NB4 (cell line): ENCODE measurements at regions not wholly inside any gene's neighbourhood (a gene's known extent, or its start where the extent isn't known, plus 50 kb on each side); places are given as distances from the start of the nearest gene placed in this dataset.

Experiments
- POLR2A ChIP-seq: IDR thresholded peaks from 2 replicates; pipeline ENCODE4 v1.6.1; 2011; ENCODE audit warnings: mild to moderate bottlenecking; ENCODE audit not compliant: insufficient read length; ENCODE audit errors: extremely low read depth
- TF ChIP-seq, protein P1 (sequence below): IDR thresholded peaks from one replicate; pipeline ENCODE4 v1.5.1; 2012; ENCODE audit warnings: low read depth, low read length

DNA sequence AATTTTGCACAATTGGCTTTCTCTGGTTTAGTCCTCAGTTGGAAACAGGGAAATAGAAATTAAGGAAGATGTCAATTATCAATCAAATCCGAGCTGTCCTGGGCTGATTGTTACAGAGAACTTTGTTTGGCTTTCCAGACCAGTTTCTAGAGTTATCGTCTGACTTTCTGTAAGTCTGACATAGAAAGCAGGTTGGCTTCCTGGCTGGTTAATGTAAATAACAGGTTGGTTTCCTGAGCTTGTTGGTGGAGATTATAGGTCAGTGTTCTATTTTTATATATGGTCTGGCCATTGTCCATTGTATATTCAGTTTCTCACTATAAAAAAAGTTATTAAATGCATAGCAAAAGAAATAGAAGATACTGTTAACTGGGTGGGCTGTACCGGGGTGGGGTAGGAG lies 204.8 kb downstream of the MBD2 start:
- TF ChIP-seq, protein P1, sequence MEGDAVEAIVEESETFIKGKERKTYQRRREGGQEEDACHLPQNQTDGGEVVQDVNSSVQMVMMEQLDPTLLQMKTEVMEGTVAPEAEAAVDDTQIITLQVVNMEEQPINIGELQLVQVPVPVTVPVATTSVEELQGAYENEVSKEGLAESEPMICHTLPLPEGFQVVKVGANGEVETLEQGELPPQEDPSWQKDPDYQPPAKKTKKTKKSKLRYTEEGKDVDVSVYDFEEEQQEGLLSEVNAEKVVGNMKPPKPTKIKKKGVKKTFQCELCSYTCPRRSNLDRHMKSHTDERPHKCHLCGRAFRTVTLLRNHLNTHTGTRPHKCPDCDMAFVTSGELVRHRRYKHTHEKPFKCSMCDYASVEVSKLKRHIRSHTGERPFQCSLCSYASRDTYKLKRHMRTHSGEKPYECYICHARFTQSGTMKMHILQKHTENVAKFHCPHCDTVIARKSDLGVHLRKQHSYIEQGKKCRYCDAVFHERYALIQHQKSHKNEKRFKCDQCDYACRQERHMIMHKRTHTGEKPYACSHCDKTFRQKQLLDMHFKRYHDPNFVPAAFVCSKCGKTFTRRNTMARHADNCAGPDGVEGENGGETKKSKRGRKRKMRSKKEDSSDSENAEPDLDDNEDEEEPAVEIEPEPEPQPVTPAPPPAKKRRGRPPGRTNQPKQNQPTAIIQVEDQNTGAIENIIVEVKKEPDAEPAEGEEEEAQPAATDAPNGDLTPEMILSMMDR = no peak
- TF ChIP-seq POLR2A = no peak
